ENCODE measurements at regions not wholly inside any gene's neighbourhood (a gene's known extent, or its start where the extent isn't known, plus 50 kb on each side); places are given as distances from the start of the nearest gene placed in this dataset.

DNA sequence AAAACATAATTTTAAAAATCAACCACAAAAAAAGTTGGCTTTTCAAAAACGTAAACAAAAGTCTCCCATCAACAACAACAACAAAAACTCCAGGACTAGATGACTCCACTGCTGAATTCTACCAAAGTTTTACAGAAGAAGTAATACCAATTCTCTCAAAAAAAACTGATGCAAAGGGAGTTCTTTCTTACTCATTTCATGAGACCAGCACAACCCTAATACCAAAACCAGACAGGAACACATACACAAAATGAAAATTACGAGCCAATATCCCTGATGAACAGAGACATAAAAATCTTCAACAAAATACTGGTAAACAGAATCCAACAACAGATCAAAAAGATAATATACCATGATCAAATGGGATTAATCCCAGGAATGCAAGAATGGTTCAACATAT is 147.3 kb downstream of the BTG1 start:
- TF ChIP-seq, protein P1, sequence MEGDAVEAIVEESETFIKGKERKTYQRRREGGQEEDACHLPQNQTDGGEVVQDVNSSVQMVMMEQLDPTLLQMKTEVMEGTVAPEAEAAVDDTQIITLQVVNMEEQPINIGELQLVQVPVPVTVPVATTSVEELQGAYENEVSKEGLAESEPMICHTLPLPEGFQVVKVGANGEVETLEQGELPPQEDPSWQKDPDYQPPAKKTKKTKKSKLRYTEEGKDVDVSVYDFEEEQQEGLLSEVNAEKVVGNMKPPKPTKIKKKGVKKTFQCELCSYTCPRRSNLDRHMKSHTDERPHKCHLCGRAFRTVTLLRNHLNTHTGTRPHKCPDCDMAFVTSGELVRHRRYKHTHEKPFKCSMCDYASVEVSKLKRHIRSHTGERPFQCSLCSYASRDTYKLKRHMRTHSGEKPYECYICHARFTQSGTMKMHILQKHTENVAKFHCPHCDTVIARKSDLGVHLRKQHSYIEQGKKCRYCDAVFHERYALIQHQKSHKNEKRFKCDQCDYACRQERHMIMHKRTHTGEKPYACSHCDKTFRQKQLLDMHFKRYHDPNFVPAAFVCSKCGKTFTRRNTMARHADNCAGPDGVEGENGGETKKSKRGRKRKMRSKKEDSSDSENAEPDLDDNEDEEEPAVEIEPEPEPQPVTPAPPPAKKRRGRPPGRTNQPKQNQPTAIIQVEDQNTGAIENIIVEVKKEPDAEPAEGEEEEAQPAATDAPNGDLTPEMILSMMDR (IDR thresholded peaks at IDR 0.05; ENCODE audit: insufficient read depth, low read length, poor library complexity, severe bottlenecking): no peak
- TF ChIP-seq EZH2phosphoT487 (conservative IDR thresholded peaks at IDR 0.05; ENCODE audit: low read length): no peak

Data from SU-DHL-6 (cell line).